ENCODE measurements at regions not wholly inside any gene's neighbourhood (a gene's known extent, or its start where the extent isn't known, plus 50 kb on each side); places are given as distances from the start of the nearest gene placed in this dataset.

DNA sequence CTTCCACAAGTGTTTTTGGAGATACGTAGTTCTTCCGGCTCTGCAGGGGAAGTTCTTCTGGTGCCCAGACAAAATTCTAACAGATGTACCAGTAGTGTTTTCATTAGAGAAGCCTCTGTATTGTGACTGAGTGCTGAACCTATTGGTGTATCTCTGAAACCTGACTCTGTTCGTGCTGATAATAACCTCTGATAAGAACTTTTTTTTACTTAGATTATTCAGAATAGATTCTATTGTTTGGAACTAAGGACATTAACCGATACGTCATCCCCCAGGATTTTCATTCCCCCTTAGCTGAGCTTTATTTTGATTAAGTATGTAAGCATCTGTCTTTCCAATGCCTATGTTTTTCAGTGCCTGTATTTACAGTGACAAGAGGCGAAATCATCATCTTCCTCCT lies 362.9 kb downstream of the PDGFC start:
- TF ChIP-seq POLR2AphosphoS5 (IDR thresholded peaks at IDR 0.05) (no peak), POLR2A (IDR thresholded peaks at IDR 0.05; ENCODE audit: low read depth) (no peak)

Data from esophagus muscularis mucosa (tissue), 2 donors.